Suppressor macrophage (primary cell): ENCODE measurements at regions not wholly inside any gene's neighbourhood (a gene's known extent, or its start where the extent isn't known, plus 50 kb on each side); places are given as distances from the start of the nearest gene placed in this dataset.
A peak's percentile ranks its signal among the peaks of the same experiment; 100 is the strongest.

Experiments used
- DNase-seq, 4 experiments: peaks; one replicate each; pipeline ENCODE4 v3.0.0-alpha.2; 2020 to 2022

DNA sequence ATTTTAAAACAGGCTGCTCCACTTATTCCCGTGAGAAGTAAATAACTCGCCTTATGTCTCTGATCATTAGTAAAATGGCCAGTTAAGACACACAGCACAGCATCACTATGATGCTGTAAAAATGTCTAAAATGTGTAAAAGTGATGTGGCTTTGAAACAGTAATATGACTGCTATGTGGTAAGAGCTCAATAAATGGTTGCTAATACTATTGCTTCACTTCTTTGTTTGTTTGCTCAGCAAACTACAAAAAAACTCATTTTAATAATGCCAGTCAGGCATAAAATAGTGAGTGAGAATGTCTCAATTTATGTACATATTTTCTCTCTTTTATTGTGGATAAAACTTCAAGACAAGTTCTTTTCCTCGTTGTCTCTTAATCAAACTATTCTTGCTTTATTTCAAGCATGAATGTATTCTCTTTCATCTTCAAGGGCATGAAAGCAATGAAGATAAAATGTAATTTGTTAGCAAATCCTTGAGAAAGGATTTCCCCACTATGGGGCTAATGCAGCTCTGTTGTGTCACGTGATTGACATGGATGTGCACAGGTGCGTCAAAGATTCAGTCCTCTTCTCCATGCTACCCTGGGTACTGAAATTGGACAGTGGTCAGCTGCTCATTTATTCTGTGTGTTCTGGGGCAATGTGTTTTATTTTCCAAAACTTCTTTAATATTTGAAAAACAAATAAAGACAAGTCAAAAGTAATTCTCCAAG lies 387.2 kb downstream of the TRIB2 start:
- DNase-seq: no peak

DNA sequence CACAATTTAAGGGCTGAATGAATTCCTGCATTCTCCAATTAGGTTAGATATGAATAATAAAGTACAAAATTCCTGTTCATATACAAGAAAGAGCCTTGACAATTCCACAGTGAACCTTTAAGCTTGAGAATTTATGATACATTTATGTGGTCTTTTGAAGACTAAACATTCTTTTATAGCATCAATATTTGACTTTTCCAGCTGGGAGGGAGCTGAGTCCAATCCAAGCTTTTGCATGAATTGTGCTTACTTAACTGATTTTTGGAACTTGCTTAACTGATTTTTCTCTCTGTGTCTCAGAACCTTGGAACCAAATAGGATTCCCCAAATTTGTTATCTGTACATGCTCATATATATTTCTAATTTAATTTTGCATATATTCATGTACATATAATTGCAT lies 388.0 kb downstream of the TRIB2 start:
- no peak for DNase-seq

DNA sequence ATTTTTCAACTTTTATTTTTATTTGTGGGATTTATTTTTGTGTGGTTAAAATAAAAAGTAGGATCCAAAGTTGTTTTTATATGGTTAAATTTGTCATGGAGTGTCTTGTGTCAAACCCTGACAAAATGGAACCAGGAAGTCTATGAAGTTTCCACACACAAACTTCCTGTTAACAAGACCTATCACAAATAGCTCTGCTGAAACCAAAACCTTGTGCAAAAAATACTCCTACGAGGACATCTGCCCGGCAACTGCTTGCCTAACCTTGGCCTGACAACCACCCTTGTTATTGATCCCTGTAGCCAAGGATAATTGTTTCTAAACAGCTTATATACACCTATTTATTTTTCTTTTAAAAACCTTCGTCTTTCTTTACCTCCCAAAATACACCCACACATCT lies 389.6 kb downstream of the TRIB2 start:
- DNase-seq: no peak

DNA sequence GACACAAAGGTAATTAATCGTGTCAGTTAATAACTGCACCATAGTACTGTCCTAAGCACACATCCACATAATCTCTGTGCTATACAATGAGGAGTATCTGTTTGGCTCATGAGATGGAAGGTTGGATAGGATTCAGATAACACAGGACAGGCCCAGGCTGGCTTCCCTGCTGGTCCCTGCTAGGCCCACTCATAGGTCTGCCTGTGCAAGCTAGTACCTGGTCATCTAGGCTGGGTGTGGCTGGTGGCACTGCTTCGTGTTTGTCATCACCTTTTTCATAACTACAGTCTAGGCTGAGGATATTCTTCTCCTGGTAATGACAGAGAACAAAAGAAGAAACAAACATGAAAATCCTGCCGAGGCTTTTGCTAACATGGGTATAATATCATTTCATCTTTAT lies 392.8 kb downstream of the TRIB2 start:
- DNase-seq: no peak

DNA sequence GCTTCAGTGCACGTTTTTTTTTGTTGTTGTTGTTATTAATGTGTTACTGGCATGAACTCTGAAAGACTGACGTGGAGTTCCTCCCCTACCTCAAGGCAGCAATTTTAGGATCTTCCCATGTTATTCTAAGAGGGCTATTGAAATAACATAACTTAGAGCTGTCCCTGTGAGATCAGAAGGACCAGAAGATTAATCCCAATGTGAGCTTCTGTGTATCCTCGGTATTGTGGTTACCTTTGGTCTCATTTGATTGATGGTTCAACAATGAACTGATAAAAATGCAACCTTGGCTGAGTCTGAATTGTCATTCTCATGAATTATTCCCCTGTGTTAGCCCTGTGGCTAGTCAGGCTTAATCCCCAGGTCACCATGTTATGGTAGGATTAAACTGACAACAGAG lies 394.1 kb downstream of the TRIB2 start:
- DNase-seq: no peak

DNA sequence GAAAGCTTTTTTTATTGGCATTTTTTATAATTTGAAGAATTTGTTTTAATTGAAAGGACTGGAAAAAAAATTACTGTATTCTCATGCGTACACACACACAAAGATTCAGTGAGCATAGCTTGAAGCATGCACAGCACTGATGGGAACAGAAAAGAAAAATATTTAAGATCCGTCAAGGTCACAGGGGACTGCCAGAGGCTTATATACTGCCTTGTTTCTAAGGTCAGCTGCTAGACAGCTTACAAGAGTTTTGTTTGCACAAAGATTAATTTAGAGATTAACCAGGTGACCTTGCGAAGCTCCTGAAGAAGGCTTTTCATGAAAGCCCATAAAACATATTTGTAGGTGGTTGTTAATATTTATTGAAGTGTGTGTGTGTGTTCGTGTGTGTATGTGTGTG lies 396.3 kb downstream of the TRIB2 start:
- no peak for DNase-seq

DNA sequence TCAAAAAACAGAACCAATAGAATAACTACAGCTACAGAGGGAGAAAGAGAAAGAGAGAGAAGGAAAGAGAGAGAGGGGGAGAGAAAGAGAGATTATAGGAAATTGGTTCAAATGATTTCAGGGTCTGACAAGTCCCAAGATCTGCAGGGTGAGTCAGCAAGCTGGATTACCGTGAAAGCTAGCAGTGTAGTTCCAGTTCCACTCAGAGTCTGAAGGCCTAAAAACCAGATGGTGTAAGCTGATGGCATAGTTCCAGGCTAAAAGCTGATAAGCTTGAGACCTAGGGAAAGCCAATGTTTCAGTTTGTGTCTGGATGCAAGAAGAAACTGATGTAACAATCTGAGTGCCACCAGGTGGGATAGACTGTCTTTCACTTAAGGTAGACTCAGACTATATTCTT lies 397.7 kb downstream of the TRIB2 start:
- DNase-seq: no peak

DNA sequence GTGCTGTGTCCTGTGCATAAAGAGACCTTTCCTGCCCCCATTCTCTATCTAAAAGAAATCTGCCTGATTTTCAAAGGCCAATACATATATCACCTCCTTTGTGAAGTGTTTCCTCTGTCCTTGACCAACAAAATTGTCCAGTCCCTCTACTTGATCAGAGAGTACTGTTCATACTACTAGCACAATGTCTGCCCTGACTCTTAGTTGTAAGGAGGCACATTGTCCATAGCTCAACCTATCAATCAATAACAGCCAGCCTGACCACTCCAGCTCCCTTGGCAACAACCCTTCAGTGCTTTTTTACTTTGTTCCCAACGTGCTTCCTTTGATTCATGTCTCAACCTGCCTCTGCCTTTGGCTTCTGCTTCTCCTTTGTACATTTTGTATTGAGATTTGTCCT lies 398.9 kb downstream of the TRIB2 start:
- no peak for DNase-seq

DNA sequence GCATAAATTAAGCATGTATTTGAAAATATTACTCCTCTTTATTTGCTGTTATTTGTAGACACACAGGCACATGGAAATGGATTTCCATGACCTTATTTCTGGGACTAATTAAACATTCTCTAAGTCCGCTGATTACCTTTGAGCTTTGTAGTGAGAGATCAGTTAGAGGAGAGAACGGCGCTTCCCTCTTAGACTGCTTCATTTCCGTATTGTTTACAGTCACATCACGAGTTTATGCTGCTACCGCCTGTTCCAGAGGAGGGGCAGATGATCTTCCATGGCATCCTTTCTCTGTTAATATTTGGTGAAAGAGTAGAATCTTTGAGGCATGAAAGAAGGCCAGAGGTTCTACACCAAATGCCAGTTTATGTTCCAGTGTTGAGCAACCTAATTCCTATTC lies 404.4 kb downstream of the TRIB2 start:
- no peak for DNase-seq

DNA sequence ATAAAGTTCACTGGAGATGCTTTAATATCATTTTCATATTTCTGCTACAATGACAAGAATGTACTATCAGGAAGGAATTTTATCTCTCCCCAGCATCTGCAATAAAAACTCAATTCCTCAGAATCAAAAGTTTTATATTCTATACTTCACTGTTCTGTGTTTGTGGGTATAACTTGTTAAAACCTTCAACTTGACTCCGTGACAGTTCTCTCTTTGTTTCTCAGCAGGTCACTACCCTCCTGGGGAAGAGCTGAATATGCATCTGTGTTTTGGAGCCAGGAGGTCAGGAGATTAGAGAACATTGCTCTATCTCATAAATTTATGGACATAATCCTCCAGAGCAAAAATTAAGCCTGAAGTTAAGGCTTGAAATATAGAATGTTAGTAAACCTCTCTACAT lies 411.4 kb downstream of the TRIB2 start:
- DNase-seq: no peak

DNA sequence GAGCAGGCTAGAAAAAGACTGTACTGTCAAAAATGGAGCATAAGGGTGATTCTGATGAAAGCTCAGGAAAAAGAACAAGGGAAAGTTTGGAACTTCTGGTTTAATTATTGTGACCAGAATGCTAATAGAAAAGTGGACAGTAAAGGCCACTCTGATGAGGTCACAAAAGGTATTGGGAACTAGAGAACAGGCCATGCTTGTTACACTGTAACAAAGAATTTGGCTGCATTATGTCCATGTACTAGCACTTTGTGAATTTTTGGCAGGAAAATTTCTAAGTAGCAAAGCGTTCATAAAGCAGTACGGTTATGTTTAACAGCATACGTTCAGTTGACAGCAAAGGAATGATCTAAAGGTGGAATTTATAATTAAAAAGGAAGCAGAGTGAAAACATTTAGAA lies 418.6 kb downstream of the TRIB2 start:
- DNase-seq: no peak

DNA sequence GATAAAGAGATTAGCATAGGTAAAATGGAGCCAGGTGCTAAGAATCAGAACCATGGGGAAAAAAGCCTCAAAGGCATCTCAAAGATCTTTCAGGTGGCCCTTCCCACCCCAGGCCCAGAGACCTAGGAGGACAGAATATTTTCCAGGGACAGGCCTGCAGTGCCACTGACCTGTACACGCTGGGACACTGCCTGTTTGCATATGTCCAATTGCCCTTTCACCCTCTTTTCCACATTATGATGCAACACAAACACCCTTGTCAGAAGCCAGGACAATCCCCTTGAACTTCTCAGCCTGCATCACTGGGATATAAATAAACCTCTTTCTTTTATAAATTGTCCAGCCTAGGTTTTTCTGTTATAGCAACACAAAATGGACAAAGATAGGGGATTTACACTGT lies 419.1 kb downstream of the TRIB2 start:
- DNase-seq: no peak

DNA sequence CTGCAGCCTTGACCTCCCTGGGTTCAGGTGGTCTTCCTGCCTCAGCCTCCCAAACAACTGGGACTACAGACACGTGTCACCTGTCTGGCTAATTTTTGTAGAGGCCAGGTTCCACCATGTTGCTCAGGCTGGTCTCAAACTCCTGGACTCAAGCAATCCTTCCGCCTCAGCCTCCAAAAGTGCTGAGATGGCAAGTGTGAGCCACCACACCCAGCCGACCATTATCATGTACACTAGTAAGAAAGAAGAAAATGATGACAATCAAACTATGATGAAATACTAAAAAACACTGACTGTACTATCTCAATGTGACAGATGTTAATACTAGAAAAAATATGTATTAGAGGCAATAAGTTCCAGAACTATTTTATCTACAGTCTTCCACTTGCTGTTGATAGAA lies 420.9 kb downstream of the TRIB2 start:
- no peak for DNase-seq

DNA sequence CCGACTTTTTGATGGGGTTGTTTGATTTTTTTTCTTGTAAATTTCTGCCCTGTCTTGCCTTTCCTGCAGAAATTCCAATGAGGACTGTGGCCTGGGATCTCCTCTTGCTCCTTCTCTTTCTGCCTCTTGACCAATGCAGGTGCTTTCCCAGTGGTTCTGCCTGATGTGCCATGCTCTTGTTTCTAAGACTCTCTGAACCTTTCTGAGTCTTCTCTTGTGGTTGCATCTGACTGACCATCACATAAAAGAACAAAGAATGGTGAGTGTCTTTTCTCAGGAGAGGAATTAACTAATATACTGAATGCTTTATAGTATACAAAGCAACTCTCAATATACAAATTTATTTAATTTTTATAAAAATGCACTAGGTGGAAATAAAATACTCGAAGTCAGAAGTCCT lies 424.6 kb downstream of the TRIB2 start:
- DNase-seq: no peak

DNA sequence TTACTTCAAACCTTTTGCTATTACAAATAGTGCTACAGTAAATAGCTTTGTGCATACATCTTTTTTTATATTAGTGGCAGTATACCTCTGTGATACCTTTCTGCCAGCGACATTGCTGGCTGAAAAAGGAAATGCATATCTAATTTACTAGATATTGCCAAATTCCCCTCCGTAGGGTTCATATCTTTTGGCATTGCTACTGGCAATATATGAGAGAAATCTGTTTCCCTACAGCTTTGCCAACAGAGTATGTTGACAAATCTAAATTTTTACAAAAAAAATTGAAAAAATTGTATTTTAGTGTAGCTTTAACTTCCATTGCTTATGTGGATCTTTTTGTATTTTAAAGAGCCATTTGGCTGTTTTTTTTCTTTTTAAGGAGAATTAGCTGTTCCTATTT lies 426.7 kb downstream of the TRIB2 start:
- DNase-seq: no peak

DNA sequence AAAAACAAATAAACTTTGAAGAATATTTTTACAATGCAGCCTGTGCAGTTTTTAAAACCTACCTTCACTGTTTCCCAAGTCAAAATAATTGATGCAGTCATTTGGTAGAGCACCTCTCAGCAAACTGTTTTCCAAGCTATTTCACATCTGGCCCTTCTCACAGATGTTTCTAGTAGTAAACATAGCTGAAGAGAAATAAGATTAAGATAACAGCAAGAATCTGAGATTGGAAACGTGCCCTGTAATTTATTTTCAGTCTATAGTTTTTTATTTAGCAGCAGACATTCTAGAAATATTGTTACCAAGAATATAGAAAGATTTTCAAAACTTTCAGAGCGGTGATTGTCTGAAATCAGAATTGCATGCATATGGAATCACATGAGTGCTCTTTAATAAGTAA lies 440.2 kb downstream of the TRIB2 start:
- no peak for DNase-seq

DNA sequence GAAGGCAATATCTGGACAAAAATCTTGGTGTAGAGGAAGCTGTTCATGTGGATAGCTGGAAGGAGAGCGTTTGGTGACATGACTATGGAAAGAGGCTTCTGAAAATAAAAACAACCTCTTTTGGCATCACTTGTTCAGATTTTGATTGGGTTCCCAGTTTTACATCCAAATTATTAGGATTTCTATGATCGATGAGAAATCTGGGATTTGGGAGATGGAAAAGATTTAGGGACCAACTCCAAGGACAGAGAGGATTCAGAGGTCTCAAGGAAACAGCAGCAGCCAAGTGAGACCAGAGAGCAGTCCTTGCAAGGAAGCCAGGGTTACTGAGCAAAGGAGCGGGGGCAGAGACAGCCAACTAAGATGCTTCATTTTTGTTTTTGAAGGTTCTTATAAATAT lies 441.7 kb downstream of the TRIB2 start:
- no peak for DNase-seq

DNA sequence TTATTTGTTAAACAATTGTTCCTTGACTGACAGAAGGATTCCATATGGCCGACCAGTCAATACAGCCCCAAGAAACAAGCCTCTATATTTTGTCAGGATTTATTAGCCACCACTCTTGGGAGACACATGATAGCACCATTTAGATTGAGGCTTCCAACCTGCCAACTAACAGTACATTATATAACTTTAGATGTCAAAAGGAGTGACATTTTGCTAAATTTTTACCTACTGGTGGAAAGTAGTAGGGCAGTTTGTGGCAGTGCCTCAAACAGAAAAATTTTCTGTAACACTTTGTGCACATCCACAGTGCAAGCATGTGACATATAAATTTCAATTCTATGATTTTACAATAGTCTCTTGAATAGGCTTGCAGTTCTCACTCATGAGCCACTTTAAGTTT lies 464.0 kb downstream of the TRIB2 start:
- DNase-seq: no peak

DNA sequence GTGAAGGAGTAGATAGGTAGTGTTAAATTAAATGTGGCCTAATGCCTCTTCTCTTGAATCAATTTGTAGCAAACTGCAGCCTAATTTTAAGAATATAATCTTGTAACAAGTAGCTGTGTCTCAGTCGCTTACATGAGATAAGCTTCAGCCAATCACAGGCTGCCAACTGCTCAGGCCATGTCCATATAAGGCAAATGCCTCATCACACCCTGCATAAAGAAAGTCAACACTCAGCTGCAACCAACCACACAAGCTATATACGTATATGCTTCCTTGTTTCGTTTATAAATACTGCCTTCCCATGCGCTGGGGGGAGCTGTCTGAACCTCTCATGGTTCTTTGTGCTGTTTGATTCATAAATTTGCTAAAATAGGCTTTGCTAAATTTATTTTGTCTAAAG lies 476.3 kb downstream of the TRIB2 start:
- DNase-seq: no peak

DNA sequence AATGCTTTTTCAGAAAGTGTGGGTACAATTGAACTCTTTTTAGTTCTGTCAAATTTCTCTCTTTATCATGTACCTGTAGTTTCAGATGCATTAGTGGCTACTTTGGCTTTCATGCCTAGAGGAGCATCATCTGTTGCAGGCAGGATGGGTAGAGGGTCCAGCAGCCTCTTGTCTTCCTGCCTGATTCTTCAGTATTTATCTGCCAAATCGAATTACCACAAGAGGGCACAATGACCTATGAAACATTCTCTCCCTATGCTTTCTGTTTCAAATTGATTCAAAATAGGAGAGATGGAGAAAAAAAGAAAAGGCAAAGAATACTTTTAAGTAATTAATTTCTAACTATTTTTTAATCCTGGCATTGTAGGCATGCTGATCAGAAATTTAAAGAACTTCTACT lies 477.2 kb downstream of the TRIB2 start:
- DNase-seq: peak in 2 of 4 experiments; percentile 1

DNA sequence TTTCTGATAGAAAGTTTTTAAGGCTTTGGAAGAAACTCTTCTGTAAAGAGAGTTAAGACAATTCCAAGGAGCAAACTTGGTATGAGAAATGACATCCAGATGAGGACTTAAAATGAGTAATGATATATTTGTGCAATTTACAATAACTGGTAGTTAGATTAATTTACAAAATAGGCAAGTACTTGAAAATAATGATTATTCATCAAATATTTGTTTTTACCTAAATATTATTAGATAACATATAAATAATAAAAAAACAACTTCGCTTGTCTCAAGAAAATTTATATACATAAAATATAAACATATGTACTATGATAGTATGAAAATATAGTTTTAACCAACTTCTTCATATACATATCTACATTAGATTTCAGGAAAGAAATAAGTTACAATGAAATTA lies 478.5 kb downstream of the TRIB2 start:
- DNase-seq: no peak

DNA sequence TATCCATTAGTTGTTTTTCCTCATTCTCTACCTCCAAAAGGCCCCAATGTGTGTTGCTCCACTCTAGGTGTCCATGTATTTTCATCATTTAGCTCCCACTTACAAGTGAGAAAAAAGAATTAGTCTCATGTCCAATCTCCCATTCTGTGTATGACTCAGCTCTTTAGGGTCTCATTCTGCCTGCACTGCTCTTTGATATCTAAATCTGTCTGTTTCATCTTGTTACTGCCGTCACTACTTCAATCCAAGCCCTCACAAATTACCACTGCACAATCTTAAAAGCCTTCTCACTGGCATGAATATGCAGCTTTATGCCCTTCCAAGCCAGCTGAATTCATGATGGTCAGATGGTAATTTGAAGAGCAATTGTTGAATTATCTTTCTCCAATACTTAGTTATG lies 480.5 kb downstream of the TRIB2 start:
- no peak for DNase-seq

DNA sequence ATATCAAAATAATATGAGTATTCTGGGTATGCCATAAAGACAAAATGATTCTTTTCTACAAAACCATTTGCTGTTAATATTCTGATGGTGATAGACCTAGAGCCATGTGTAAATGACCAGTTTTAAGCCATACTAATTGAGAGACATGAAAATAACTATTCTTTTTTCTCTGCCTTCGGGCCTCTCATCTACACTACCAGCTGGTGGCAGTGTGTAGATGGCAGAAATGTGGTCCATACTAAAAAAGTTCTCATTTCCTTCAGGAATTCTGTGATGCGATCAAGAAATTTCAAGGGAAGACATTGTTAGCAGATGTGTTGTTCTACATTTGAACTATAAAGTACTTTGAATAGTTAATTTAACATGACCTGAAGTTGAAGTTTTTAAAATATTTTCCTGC lies 485.2 kb downstream of the TRIB2 start:
- no peak for DNase-seq

DNA sequence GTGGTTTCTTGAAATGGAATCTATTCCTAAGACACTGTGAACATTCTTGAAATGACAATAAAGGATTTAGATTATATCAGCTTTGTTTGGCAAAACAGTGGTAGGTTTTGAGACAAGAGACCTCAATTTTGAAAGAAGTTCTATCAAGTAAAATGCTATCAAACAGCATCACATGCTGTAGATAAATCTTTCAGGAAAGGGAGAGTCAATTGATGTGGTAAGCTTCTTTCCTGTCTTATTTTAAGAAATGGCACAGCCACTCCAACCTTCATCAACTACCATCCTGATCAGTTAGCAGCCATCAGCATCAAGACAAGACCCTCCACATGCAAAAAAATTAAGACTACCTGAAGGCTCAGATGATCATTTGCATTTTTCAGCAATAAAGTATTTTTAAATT lies 495.4 kb downstream of the TRIB2 start:
- no peak for DNase-seq

DNA sequence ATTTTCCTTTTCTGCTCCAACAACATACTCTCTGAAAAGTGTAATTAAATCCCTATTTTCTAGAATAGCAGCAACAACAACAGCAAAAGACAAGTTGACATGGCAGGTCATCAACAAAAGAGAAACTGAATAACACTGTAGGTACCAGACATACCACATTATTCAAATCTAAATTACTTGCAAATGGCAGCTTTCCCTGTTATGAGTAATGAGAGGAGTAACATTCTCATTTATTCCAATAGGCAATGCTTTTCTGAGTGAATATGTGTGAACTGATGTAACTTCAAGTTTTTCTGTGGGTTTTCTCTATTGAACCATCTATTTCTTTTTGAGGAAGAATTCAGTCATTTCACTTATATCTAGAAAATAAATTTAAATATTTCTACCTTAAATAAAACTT lies 501.5 kb downstream of the TRIB2 start:
- DNase-seq: no peak

DNA sequence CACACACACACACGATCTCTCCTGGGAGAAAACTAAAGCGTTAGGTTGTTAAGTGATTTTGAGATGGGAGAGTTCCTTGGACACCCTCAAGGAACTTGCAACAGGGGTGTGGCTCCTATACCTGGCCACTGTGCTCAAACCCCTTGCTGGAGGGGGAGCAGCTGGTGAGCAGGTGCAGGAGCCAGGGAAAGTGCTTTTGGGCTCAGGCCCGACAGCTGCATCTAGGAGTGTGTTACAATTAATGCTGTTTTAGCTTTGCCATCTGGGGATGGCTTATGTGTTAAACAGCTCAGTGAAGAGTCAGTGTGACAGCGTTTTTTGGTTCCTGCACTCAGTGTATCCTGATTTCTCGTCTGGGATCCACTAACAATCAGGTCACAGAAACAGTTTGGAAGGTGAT lies 510.8 kb downstream of the TRIB2 start:
- DNase-seq: no peak
